ENCODE measurements at regions not wholly inside any gene's neighbourhood (a gene's known extent, or its start where the extent isn't known, plus 50 kb on each side); places are given as distances from the start of the nearest gene placed in this dataset.

DNA sequence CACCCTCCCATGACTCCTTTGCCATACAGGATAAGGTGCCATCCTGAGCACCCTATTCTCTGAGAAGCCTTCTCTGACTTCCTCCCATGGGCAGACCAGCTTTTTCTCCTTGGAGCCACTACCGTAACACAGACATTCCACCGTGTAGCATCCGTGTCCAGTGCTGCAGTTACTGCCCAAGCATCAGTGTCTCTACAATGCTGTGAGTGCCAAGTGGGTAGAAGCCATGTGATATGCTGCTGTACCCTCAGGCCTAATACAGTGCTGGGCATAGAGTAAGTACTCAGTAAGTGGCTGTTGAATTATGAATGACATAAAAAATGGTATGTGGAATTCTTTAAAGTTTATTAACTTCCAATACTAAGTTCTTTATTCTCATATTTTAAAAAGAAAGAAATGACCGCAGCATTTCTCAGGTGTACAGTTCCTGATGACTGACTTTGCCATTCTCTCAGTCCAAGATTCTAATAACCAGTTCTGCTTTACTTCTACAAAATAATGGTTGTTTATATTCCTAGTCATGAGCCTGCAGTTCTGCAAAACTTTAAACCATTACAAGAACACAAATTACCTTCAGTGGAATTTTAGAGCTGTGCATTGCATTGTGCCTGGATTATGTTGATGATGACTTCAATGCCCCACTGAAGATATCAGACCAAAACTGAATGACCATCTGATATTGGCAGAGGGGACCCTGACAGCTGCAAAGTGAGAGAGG lies 118.7 kb downstream of the RPAP3 start:
- ATAC-seq: no peak
- Histone ChIP-seq H3K4me3 (no peak overlapping the region), H3K36me3 (no peaks in the 10 kb centered on the region), H3K9me3 (no peaks in the 10 kb centered on the region), H3K27ac (no peak overlapping the region), H3K4me1 (no peaks in the 10 kb centered on the region), H3K27me3 (no peaks in the 10 kb centered on the region)
- intact Hi-C loops (cut with DNase I): no loop called here
- 88% methylated on average over 4 of the region's 4 CpGs for WGBS (ENCODE audit: insufficient coverage, low coverage, low lambda C conversion rate, missing lambda C conversion rate)
- no peak for DNase-seq
- TF ChIP-seq CTCF (IDR thresholded peaks at IDR 0.05) (no peak), POLR2A (IDR thresholded peaks at IDR 0.05) (no peak)

DNA sequence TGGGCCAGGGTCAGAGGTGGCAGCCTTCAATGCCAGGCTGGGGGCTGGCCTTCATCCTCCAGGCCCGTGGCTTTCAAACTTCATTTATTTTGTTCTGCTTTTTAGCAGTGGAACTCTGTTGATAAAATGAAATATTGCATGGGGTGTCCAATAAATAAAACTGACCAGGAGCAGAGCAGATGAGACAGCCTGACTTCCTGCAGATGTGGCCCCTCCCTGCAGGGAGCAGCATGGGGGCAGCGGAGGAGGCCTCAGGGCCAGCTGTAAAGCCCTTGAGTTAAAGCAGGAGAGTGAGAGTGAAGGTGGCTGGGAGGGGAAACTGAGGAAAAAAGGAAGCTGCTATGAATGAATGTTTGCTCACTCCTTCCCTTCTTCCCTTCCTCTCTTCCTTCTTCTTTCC lies 120.3 kb downstream of the RPAP3 start:
- Histone ChIP-seq H3K27me3 (no peaks in the 10 kb centered on the region), H3K9me3 (no peaks in the 10 kb centered on the region), H3K36me3 (no peaks in the 10 kb centered on the region), H3K4me1 (no peaks in the 10 kb centered on the region), H3K4me3 (no peak overlapping the region), H3K27ac (no peak overlapping the region)
- DNase-seq: no peak
- ATAC-seq: no peak
- TF ChIP-seq POLR2A (IDR thresholded peaks at IDR 0.05) (no peak), CTCF (IDR thresholded peaks at IDR 0.05) (no peak)
- intact Hi-C loops (cut with DNase I): no loop called here
- WGBS (ENCODE audit: insufficient coverage, low coverage, low lambda C conversion rate, missing lambda C conversion rate): 57% methylated on average over 1 of the region's 2 CpGs

DNA sequence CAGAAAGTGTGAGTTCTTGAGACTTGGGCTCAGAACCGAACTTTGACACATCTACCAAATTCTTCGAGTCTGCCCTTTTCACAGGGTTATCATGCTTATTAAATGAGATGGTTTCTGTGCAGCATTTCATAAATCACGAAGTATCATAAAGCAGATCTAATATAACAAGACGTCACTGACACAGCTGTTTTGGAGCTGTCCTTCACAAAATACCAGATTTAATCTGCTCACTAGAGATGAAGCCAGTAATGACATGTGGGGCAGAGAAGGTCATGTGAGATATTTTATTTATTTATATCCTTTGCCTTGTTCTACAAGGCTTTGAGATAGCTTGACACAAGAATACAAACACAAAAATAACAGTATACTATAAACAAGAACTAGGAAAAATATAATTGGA lies 127.0 kb downstream of the RPAP3 start:
- Histone ChIP-seq H3K9me3 (no peaks in the 10 kb centered on the region), H3K27me3 (no peaks in the 10 kb centered on the region), H3K4me3 (no peak overlapping the region), H3K27ac (no peak overlapping the region), H3K4me1 (no peaks in the 10 kb centered on the region), H3K36me3 (no peaks in the 10 kb centered on the region)
- 70% methylated on average over 4 of the region's 4 CpGs for WGBS (ENCODE audit: insufficient coverage, low coverage, low lambda C conversion rate, missing lambda C conversion rate)
- intact Hi-C loops (cut with DNase I): no loop called here
- DNase-seq (no peak), ATAC-seq (no peak)
- TF ChIP-seq POLR2A (IDR thresholded peaks at IDR 0.05): no peak
- TF ChIP-seq CTCF (IDR thresholded peaks at IDR 0.05): no peak

GRCh38 chr12:47577206-47577989 lies 128.4 kb downstream of the RPAP3 start:
- Histone ChIP-seq H3K27ac (no peak overlapping the region), H3K4me3 (no peak overlapping the region), H3K36me3 (no peaks in the 10 kb centered on the region), H3K9me3 (no peaks in the 10 kb centered on the region), H3K4me1 (no peaks in the 10 kb centered on the region), H3K27me3 (no peaks in the 10 kb centered on the region)
- no peak for TF ChIP-seq CTCF (IDR thresholded peaks at IDR 0.05)
- no peak for TF ChIP-seq POLR2A (IDR thresholded peaks at IDR 0.05)
- WGBS (ENCODE audit: insufficient coverage, low coverage, low lambda C conversion rate, missing lambda C conversion rate): 50% methylated on average over 7 of the region's 7 CpGs
- intact Hi-C loops (cut with DNase I): no loop called here
- ATAC-seq (no peak), DNase-seq (no peak)
